Stimulated activated CD8-positive, alpha-beta memory T cell treated with anti-CD3 and anti-CD28 coated beads, Interleukin-12 subunit alpha, Interleukin-12 subunit beta, amount 100 ng/mL, for 24 hours (primary cell): ENCODE measurements at regions not wholly inside any gene's neighbourhood (a gene's known extent, or its start where the extent isn't known, plus 50 kb on each side); places are given as distances from the start of the nearest gene placed in this dataset.
A peak's percentile ranks its signal among the peaks of the same experiment; 100 is the strongest.
"Not testable (repeated sequence)": the region's sequence is repeated elsewhere in the genome, so short reads cannot be mapped to it uniquely, and the experiment has no call there.

Experiments
- DNase-seq: peaks from one replicate; pipeline ENCODE4 v3.0.0-alpha.2; 2020; ENCODE audit errors: extremely low read depth

- no peak for DNase-seq
These were observed 191.8 kb downstream of the TMEM200A start for GRCh38 chr6:130557481-130558112.

- no peak for DNase-seq
These were observed 192.3 kb downstream of the TMEM200A start for GRCh38 chr6:130558131-130558530.

- no peak for DNase-seq
These were observed 193.3 kb downstream of the TMEM200A start for GRCh38 chr6:130559166-130559565.

GRCh38 chr6:130560231-130560630 lies 194.4 kb downstream of the TMEM200A start:
- no peak for DNase-seq

GRCh38 chr6:130561159-130561558 lies 195.3 kb downstream of the TMEM200A start:
- DNase-seq = not testable (repeated sequence)

- no peak for DNase-seq
These were observed 199.9 kb downstream of the TMEM200A start for GRCh38 chr6:130565696-130566095.

- no peak for DNase-seq
These were observed 208.3 kb downstream of the TMEM200A start for GRCh38 chr6:130574146-130574545.

GRCh38 chr6:130575557-130575956 lies 209.7 kb downstream of the TMEM200A start:
- DNase-seq = no peak

GRCh38 chr6:130575971-130576370 lies 210.2 kb downstream of the TMEM200A start:
- DNase-seq = peak; percentile 11

- DNase-seq = no peak
These were observed 211.5 kb downstream of the TMEM200A start for GRCh38 chr6:130577178-130577919.

- no peak for DNase-seq
These were observed 212.9 kb downstream of the TMEM200A start for GRCh38 chr6:130578713-130579112.

- no peak for DNase-seq
These were observed 217.5 kb downstream of the TMEM200A start for GRCh38 chr6:130583268-130583667.

GRCh38 chr6:130585587-130585986 lies 219.8 kb downstream of the TMEM200A start:
- DNase-seq = no peak

- no peak for DNase-seq
These were observed 222.1 kb downstream of the TMEM200A start for GRCh38 chr6:130587778-130588520.

- no peak for DNase-seq
These were observed 227.4 kb downstream of the TMEM200A start for GRCh38 chr6:130593200-130593599.

- DNase-seq = no peak
These were observed 228.1 kb downstream of the TMEM200A start for GRCh38 chr6:130593948-130594347.

- DNase-seq = no peak
These were observed 228.9 kb upstream of the SMLR1 start for GRCh38 chr6:130598021-130598989.

GRCh38 chr6:130600880-130601341 lies 226.3 kb upstream of the SMLR1 start:
- DNase-seq = no peak

GRCh38 chr6:130602151-130602770 lies 224.9 kb upstream of the SMLR1 start:
- no peak for DNase-seq

GRCh38 chr6:130603391-130603790 lies 223.8 kb upstream of the SMLR1 start:
- DNase-seq = no peak

GRCh38 chr6:130604841-130605399 lies 222.3 kb upstream of the SMLR1 start:
- DNase-seq = no peak
